Neural progenitor cell (in vitro differentiated cells): ENCODE measurements at regions not wholly inside any gene's neighbourhood (a gene's known extent, or its start where the extent isn't known, plus 50 kb on each side); places are given as distances from the start of the nearest gene placed in this dataset.

ENCODE experiments used
- DNase-seq: peaks from one replicate; pipeline ENCODE4 v3.0.0-alpha.2; 2016; ENCODE audit warnings: low spot score
- H2AFZ ChIP-seq: fragments of 200-600 bp; sonication (generic); replicated peaks from 2 replicates; pipeline ENCODE4 v1.6.1; 2016; ENCODE audit warnings: antibody characterized with exemption
- H3F3A ChIP-seq: fragments of 200-600 bp; sonication (generic); 2 replicates; pipeline ENCODE4 v1.6.1; 2016; ENCODE audit warnings: antibody characterized with exemption, low read depth
- H3K27ac ChIP-seq: fragments of 200-600 bp; sonication (generic); 2 replicates; pipeline ENCODE4 v1.5.1; 2016; ENCODE audit warnings: mild to moderate bottlenecking
- H3K27me3 ChIP-seq: fragments of 200-600 bp; sonication (generic); 2 replicates; pipeline ENCODE4 v1.6.1; 2016; ENCODE audit warnings: mild to moderate bottlenecking, moderate library complexity
- H3K36me3 ChIP-seq: fragments of 200-600 bp; sonication (generic); 2 replicates; pipeline ENCODE4 v1.5.1; 2016
- H3K4me1 ChIP-seq: fragments of 200-600 bp; sonication (generic); 2 replicates; pipeline ENCODE4 v1.6.1; 2016; ENCODE audit warnings: mixed run types
- H3K4me2 ChIP-seq: fragments of 200-600 bp; sonication (generic); 2 replicates; pipeline ENCODE4 v1.6.1; 2016
- H3K4me3 ChIP-seq: fragments of 200-600 bp; sonication (generic); 2 replicates; pipeline ENCODE4 v1.5.1; 2016
- H3K79me2 ChIP-seq: fragments of 200-600 bp; sonication (generic); 2 replicates; pipeline ENCODE4 v1.6.1; 2016; ENCODE audit warnings: low read depth
- H3K9ac ChIP-seq: fragments of 200-600 bp; sonication (generic); 2 replicates; pipeline ENCODE4 v1.6.1; 2016
- H3K9me3 ChIP-seq: fragments of 200-600 bp; sonication (generic); 2 replicates; pipeline ENCODE4 v1.5.1; 2016; ENCODE audit warnings: low read depth
- H4K20me1 ChIP-seq: fragments of 200-600 bp; sonication (generic); 2 replicates; pipeline ENCODE4 v1.6.1; 2016; ENCODE audit warnings: low read depth
- H3K27ac Mint-ChIP-seq: 3 replicates; pipeline ENCODE4 v1.8.0; 2021; ENCODE audit warnings: mixed read lengths
- H3K27me3 Mint-ChIP-seq: 2 replicates; pipeline ENCODE4 v1.8.0; 2022; ENCODE audit warnings: low read depth, mild to moderate bottlenecking, inconsistent platforms, moderate library complexity, mixed read lengths; ENCODE audit not compliant: insufficient read depth
- H3K36me3 Mint-ChIP-seq: 3 replicates; pipeline ENCODE4 v1.8.0; 2021; ENCODE audit warnings: mixed read lengths
- H3K4me1 Mint-ChIP-seq: 3 replicates; pipeline ENCODE4 v1.8.0; 2021; ENCODE audit warnings: mixed read lengths
- H3K4me3 Mint-ChIP-seq: 3 replicates; pipeline ENCODE4 v1.8.0; 2021; ENCODE audit warnings: mild to moderate bottlenecking, moderate library complexity, mixed read lengths
- H3K9me3 Mint-ChIP-seq: 3 replicates; pipeline ENCODE4 v1.8.0; 2020; ENCODE audit warnings: mixed read lengths
- EZH2 ChIP-seq: fragments of 200-600 bp; sonication (generic); IDR thresholded peaks from 2 replicates; pipeline ENCODE4 v1.6.1; 2017; ENCODE audit warnings: antibody characterized with exemption, mild to moderate bottlenecking, moderate library complexity
- EZH2phosphoT487 ChIP-seq: fragments of 200-600 bp; sonication (generic); IDR thresholded peaks from 2 replicates; pipeline ENCODE4 v1.6.1; 2017; ENCODE audit warnings: antibody characterized with exemption
- TF ChIP-seq, protein P1 (sequence below): fragments of 200-600 bp; sonication (generic); IDR thresholded peaks from 2 replicates; pipeline ENCODE4 v1.5.1; 2017; ENCODE audit warnings: antibody characterized with exemption, mild to moderate bottlenecking

DNA sequence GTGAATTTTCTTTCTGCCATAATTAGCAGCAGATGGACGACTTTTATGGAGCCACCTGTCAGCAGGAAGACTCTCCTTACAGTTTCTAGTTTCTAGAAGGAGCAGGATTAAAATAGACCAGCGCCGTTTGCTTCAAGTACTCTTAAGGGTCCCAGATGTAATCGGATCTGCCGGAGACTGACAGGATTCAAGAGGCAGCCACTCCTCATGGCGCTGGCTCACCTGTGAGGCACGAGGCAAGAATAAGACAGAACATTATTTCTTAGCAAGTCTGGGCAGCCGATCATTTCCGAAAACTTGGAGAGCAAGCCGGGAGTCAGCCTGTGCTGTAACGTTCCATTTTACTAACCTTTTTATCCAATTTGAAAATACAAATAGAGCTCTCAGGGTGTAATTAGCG is 410.4 kb upstream of the RORA start:
- H2AFZ ChIP-seq, result no peak overlapping the region
- Mint-ChIP-seq H3K27ac (no peak overlapping the region), H3K9me3 (no peaks in the 10 kb centered on the region), H3K36me3 (no peaks in the 10 kb centered on the region), H3K4me3 (no peak overlapping the region), H3K27me3 (peaks cover 2% of the 10 kb centered on the region), H3K4me1 (peaks cover 15% of the 10 kb centered on the region)
- H3K9me3 ChIP-seq, result no peaks in the 10 kb centered on the region
- H3K36me3 ChIP-seq, result no peaks in the 10 kb centered on the region
- no peak for DNase-seq
- no peaks in the 10 kb centered on the region for H4K20me1 ChIP-seq
- peaks cover 22% of the 10 kb centered on the region for H3F3A ChIP-seq
- peaks cover 35% of the 10 kb centered on the region for H3K4me1 ChIP-seq
- TF ChIP-seq, protein P1, sequence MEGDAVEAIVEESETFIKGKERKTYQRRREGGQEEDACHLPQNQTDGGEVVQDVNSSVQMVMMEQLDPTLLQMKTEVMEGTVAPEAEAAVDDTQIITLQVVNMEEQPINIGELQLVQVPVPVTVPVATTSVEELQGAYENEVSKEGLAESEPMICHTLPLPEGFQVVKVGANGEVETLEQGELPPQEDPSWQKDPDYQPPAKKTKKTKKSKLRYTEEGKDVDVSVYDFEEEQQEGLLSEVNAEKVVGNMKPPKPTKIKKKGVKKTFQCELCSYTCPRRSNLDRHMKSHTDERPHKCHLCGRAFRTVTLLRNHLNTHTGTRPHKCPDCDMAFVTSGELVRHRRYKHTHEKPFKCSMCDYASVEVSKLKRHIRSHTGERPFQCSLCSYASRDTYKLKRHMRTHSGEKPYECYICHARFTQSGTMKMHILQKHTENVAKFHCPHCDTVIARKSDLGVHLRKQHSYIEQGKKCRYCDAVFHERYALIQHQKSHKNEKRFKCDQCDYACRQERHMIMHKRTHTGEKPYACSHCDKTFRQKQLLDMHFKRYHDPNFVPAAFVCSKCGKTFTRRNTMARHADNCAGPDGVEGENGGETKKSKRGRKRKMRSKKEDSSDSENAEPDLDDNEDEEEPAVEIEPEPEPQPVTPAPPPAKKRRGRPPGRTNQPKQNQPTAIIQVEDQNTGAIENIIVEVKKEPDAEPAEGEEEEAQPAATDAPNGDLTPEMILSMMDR, result no peak
- TF ChIP-seq EZH2 (no peak), EZH2phosphoT487 (no peak)
- H3K4me3 ChIP-seq, result no peak overlapping the region
- H3K9ac ChIP-seq, result no peak overlapping the region
- no peak overlapping the region for H3K27ac ChIP-seq
- no peaks in the 10 kb centered on the region for H3K27me3 ChIP-seq
- no peak overlapping the region for H3K4me2 ChIP-seq
- H3K79me2 ChIP-seq, result no peaks in the 10 kb centered on the region

DNA sequence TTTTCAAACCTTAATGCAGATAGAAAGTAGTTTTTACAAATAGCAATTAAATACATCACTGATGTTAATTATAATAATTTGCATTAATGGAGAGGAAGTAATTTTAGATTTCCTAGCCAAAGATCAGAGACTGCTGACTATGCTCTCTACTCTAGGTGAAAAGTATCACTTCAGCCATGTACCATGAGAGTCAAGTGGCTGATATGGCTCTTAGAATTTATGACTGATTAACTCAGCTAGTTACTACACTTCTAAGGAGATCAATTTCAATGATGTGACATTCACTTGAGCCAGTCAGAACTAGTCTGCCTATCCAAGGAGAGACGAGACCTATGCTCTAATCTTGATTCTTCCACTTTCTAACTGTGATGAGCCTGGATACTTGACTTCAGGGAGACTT is 405.7 kb upstream of the RORA start:
- H3K4me3 ChIP-seq, result no peak overlapping the region
- no peaks in the 10 kb centered on the region for H3K9me3 ChIP-seq
- no peaks in the 10 kb centered on the region for H3K27me3 ChIP-seq
- no peaks in the 10 kb centered on the region for H3K79me2 ChIP-seq
- H3K4me2 ChIP-seq, result no peak overlapping the region
- no peak overlapping the region for H3K9ac ChIP-seq
- peaks cover 7% of the 10 kb centered on the region for H3K4me1 ChIP-seq
- H3K4me1 Mint-ChIP-seq, result peaks cover under 1% of the 10 kb centered on the region
- no peak overlapping the region for H3K4me3 Mint-ChIP-seq
- no peak for DNase-seq
- H3K9me3 Mint-ChIP-seq, result no peaks in the 10 kb centered on the region
- H3F3A ChIP-seq, result peaks cover 6% of the 10 kb centered on the region
- H3K36me3 ChIP-seq, result no peaks in the 10 kb centered on the region
- no peaks in the 10 kb centered on the region for H4K20me1 ChIP-seq
- no peaks in the 10 kb centered on the region for H3K27me3 Mint-ChIP-seq
- H2AFZ ChIP-seq, result no peak overlapping the region
- no peak overlapping the region for H3K27ac Mint-ChIP-seq
- no peak overlapping the region for H3K27ac ChIP-seq
- H3K36me3 Mint-ChIP-seq, result no peaks in the 10 kb centered on the region
- TF ChIP-seq EZH2phosphoT487, result no peak
- TF ChIP-seq, protein P1, result no peak
- no peak for TF ChIP-seq EZH2

DNA sequence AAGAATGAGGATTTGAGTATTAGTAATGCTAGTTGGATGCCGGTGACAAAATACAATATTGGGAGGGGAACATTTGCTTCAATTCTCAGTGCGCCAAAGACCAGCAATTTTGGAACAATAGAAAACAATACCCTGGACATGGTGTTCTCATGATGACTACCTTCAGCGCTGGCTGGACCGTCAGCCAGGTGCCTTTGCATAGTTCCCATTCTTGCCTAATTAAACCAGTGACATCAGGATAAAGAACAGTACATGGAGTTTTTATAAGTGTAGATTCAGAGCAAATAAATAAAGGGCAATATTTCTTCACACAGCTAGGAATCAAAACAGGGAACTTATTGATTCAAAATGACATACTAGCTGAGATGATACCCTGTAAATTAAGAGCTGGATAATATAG is 404.8 kb upstream of the RORA start:
- H3K4me3 Mint-ChIP-seq, result no peak overlapping the region
- H3K79me2 ChIP-seq, result no peaks in the 10 kb centered on the region
- H2AFZ ChIP-seq, result no peak overlapping the region
- no peak overlapping the region for H3K27ac ChIP-seq
- TF ChIP-seq, protein P1, result no peak
- TF ChIP-seq EZH2phosphoT487 (no peak), EZH2 (no peak)
- no peak overlapping the region for H3K9ac ChIP-seq
- H3K27me3 ChIP-seq, result no peaks in the 10 kb centered on the region
- H3K9me3 ChIP-seq, result no peaks in the 10 kb centered on the region
- no peaks in the 10 kb centered on the region for H3K9me3 Mint-ChIP-seq
- no peaks in the 10 kb centered on the region for H3F3A ChIP-seq
- no peak overlapping the region for H3K4me3 ChIP-seq
- no peak for DNase-seq
- H3K27ac Mint-ChIP-seq, result no peak overlapping the region
- no peaks in the 10 kb centered on the region for H3K36me3 Mint-ChIP-seq
- no peaks in the 10 kb centered on the region for H4K20me1 ChIP-seq
- H3K4me1 Mint-ChIP-seq, result no peaks in the 10 kb centered on the region
- no peaks in the 10 kb centered on the region for H3K4me1 ChIP-seq
- H3K4me2 ChIP-seq, result no peak overlapping the region
- no peaks in the 10 kb centered on the region for H3K27me3 Mint-ChIP-seq
- no peaks in the 10 kb centered on the region for H3K36me3 ChIP-seq

DNA sequence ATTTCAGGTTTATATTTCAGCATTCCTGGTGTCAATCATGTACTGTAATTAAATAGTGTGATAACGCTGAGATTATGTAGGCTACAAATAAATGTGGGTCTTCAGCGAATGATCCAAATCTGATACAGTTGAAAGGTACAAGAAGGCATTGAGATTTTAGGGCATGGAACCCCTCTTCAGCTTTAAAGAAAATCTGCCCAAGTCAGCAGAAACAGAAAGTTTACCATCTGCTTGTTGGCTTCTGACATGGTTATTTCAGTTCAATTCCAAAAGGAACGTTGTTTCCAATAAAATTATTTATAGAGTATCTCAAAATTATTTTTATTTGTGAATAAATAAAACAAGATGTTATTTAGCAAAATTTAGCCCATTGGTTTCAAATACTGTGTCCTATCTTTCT is 400.2 kb upstream of the RORA start:
- no peaks in the 10 kb centered on the region for H3K27me3 ChIP-seq
- no peaks in the 10 kb centered on the region for H3K9me3 ChIP-seq
- no peak for DNase-seq
- no peaks in the 10 kb centered on the region for H3K4me1 ChIP-seq
- H3K4me1 Mint-ChIP-seq, result no peaks in the 10 kb centered on the region
- H3K9me3 Mint-ChIP-seq, result no peaks in the 10 kb centered on the region
- no peaks in the 10 kb centered on the region for H3K36me3 Mint-ChIP-seq
- H2AFZ ChIP-seq, result no peak overlapping the region
- no peak overlapping the region for H3K27ac ChIP-seq
- H3K79me2 ChIP-seq, result no peaks in the 10 kb centered on the region
- H3K36me3 ChIP-seq, result no peaks in the 10 kb centered on the region
- TF ChIP-seq, protein P1, result no peak
- TF ChIP-seq EZH2 (no peak), EZH2phosphoT487 (no peak)
- H3K4me3 ChIP-seq, result no peak overlapping the region
- H3F3A ChIP-seq, result no peaks in the 10 kb centered on the region
- H3K27ac Mint-ChIP-seq, result no peak overlapping the region
- no peak overlapping the region for H3K9ac ChIP-seq
- no peak overlapping the region for H3K4me3 Mint-ChIP-seq
- H3K4me2 ChIP-seq, result no peak overlapping the region
- H3K27me3 Mint-ChIP-seq, result no peaks in the 10 kb centered on the region
- H4K20me1 ChIP-seq, result no peaks in the 10 kb centered on the region
